NCI-H2029 treated with DMSO at 0.1 percent for 48 hours (cell line): ENCODE measurements at regions not wholly inside any gene's neighbourhood (a gene's known extent, or its start where the extent isn't known, plus 50 kb on each side); places are given as distances from the start of the nearest gene placed in this dataset.

ENCODE experiments used
- DNase-seq: peaks from one replicate; lab custom pipeline; 2025; lab: John Stamatoyannopoulos, UW

GRCh38 chr2:12416600-12416999 is 300.1 kb upstream of the TRIB2 start:
- no peak for DNase-seq

DNA sequence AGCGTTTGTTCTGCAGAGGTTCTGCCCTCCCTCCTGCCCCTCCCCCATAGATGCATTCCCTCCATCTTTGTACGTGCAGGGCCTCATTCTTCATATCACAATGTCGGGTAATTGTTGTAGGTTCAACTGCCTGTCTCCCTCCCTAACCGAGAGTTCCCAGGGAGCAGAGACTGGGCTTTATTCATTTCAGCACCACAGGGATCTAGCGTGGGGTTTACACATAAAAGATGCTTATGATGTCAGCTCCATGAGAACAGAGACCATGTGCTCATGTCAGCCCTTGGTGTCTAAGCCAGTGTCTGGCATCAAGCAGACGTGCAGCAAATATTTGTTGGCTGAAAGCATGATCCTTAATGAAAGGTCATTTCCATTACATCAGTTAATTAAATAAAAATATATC is 298.9 kb upstream of the TRIB2 start:
- DNase-seq, result no peak

GRCh38 chr2:12419803-12420202 is 296.9 kb upstream of the TRIB2 start:
- DNase-seq, result no peak

GRCh38 chr2:12421046-12421445 is 295.7 kb upstream of the TRIB2 start:
- DNase-seq, result no peak

DNA sequence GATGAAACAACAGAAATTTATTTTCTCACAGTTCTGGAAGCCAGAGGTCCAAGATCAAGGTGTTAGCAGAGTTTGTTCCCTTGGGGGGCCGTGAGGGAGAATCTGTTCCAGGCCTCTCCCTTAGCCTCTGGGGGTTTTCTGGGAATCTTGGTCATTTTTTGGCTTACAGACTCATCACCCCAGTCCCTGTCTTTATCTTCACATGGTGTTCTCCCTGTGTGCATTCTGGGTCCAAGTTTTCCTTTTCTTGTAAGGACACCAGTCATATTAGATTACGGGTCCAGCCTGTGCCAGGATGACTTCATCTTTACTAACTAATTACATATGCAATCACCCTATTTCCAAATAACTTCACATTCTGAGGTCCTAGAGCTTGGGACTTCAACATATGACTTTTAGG is 292.5 kb upstream of the TRIB2 start:
- DNase-seq, result no peak

DNA sequence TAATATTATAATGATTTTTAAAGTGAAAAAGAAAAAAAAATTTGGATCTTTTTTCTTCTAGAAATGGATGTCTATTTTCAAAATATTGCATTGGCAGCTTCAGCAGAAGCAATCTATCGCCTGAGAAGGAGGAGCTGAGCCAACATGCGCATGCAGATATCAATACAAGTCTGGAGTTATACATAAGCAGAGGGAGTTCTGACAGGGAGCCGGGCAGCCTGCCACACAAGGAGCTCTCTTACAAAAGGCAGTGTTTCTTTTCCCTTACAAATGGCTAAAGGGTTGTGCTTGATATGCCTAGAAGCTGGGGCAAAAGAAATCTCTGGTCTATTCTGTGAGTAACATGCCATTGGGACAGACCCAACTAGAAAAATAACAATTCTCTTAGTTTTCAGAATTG is 291.9 kb upstream of the TRIB2 start:
- no peak for DNase-seq

GRCh38 chr2:12428324-12428723 is 288.4 kb upstream of the TRIB2 start:
- no peak for DNase-seq

DNA sequence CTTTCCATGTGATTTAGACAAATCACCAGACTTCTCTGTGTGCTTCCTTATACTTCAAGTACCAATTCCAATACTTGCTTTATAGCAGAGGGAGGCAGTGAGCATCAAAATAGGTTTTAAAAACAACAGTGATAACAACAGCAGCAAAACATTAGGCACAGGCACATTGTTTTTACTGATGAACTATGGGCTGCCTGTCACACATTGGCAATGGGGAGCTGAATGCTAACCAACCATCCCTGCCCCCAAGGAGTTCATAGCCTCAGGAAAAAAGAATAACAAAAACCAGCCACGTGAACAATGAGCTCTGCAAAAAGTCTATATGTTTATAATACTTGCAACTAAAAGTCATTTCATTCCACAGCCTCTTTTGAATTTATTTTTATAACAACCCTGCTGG is 287.9 kb upstream of the TRIB2 start:
- DNase-seq, result no peak

DNA sequence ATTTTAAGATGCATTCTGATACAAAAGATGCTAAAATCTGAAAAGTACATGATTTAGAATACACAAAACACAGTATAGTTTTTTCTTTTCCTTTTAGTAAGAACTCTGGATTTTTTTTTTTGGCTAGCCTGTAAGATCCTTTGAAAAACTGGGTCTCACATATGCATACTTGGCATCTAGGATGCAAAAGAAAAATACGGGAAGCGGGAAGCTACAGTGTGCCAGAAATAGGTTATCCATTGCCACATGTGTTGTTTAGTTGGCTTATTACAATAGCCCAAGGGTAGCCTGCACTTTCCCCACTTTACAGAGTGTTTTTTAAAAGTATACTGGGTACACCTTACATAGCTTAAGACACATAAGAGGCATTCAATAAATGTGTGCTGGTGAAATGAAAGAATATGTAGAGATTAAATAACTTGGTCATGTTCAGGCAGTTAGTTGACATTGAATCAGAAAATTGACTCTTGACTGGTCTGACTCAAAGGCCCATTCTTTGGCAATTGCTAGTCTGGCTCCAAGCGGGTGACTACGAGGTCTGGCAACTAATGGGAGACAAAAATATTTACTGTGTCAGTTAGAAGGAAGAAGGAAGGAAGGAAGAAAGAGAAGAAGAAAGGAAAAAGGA is 286.8 kb upstream of the TRIB2 start:
- no peak for DNase-seq

DNA sequence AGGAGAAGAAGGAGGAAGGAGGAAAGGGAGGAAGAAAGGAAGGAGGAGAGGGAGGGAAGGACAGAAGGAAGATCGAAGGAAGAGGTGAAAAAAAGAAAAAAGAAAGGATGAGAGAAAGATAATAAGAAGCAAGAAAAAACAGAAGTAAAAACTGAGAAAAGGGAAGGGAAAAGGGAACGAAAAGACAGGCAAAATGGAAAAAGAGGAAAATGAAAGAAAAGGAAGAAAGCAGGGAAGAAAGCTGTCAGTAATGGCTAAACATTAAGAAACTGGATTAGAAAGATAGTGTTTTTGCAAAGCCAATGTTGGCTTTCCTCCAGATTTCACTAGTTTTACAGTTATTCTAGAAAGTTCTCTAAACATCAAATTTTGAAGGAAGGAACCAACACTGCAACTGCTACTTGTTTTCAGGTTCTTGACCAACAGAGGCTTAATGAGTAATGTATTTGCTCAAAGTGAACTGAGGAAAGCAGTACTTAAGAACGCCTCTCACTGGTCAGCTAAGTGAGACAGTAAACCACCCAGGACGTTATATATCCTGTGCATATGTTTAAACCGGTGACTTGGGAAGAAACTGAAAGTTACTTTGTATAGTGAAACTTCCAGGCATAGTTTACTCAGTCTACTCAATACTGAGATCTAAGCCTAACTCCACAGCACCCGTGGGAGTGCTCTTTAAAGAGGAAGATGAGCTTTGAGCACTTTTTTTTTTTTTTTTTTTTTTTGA is 286.2 kb upstream of the TRIB2 start:
- DNase-seq, result no peak

GRCh38 chr2:12432985-12433625 is 283.6 kb upstream of the TRIB2 start:
- no peak for DNase-seq

GRCh38 chr2:12433626-12433990 is 283.1 kb upstream of the TRIB2 start:
- no peak for DNase-seq

GRCh38 chr2:12434630-12435098 is 282.1 kb upstream of the TRIB2 start:
- no peak for DNase-seq

GRCh38 chr2:12435430-12436222 is 281.1 kb upstream of the TRIB2 start:
- DNase-seq, result no peak

- DNase-seq, result no peak
Measured at GRCh38 chr2:12436483-12436882, 280.3 kb upstream of the TRIB2 start.

DNA sequence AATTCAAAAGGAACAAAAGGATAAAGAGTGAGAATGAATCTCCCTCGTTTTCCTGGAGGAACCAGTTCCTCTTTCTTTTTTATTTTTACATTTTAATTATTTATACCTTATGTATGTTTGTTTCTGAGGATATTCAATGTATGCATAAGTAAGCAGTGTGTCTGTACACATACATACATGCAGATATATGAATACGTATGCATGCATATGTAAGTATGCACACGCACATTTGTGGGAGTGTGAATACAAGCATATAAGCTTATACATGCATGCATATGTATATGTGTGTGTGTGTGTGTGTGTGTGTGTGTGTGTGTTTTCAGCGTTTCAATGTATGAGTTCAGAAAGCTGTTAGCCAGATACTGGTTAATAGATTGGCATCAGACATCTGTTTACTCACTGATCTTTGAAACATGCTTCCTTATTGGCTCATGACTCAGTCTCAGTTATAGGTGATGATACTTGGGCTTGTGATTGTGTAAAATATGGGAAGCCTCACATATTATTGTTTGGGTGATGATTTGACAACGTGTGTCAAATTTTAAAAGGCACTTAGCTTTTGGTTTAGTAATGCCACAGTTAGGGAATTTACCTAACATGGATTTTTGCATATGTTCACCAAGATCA is 279.7 kb upstream of the TRIB2 start:
- DNase-seq, result no peak

GRCh38 chr2:12440731-12441130 is 276.0 kb upstream of the TRIB2 start:
- DNase-seq, result no peak

- DNase-seq, result no peak
Measured at GRCh38 chr2:12441750-12442475, 274.8 kb upstream of the TRIB2 start.

GRCh38 chr2:12442476-12442847 is 274.3 kb upstream of the TRIB2 start:
- no peak for DNase-seq

DNA sequence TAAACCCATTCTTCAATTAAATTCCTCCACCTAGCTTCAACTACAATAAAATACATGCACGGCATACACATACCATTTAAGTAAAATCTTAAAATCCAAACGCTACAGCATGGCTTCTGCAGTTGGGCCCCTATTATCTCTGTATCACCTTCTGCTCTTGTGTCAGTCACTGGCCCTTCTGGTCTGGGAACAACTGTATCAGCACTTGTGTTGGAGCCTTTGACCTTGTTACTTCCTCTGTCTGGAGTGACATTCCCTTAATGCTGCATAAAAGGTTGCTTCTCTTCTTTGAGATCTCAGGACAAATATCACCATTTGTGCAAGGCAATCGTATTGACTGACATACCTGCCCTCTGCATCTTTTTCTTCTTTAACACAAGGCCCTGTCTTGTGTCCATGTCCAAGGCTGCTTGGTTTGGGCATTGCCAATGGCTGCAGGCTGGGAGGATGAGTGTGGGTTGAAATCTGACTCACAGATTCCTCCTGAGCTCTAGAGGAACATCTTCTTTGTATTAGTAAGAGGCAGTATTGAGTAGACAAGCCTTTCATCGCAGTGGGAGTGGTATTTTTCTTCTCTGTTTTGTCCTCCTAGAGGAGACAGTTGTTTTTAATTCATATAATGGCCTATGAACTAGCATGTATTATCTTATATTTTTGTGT is 267.8 kb upstream of the TRIB2 start:
- no peak for DNase-seq

GRCh38 chr2:12451726-12452125 is 265.0 kb upstream of the TRIB2 start:
- DNase-seq, result no peak
